ENCODE measurements at regions not wholly inside any gene's neighbourhood (a gene's known extent, or its start where the extent isn't known, plus 50 kb on each side); places are given as distances from the start of the nearest gene placed in this dataset.

DNA sequence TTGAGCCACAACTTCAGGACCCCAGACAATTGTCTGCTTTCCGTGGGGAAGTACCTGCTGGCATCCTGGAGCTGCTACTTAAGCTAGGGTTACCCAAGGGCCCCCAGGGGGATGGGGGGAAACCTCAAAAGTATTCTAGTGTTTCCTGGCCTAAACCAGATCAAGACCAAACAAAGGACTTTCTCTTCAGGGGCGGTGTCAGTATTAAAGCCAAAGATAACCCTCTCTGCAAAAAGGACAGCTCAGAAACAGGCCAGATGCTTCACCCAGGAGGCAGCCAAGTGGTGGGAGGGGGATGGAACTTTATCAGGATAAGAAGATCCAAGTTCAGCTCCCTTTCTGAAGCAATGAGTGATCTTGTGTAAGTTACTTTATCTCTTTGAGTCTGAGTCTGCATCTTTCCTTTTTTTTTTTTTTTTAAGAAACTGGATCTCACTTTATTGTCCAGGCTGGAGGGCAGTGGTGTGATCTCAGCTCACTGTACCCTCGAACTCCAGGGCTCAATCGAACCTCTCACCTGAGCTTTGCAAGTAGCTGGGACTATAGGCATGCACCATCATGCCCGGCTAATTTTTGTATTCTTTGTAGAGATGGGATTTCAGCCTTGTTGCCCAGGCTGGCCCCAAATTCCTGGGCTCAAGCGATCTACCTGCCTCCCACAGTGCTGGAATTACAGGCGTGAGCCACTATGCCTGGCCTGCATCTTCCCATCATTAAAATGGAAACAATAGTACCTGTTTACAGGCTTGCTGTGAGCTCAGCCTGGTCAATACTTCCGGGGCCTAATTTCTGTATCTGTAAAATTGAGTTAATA lies 151.8 kb upstream of the PTPRM start:
- Histone ChIP-seq H2AFZ (ENCODE audit: low read length) (no peak overlapping the region), H4K8ac (replicated peaks; ENCODE audit: insufficient read length, low read depth, low read length) (no peak overlapping the region)
- peaks cover 0 to 4% of the 10 kb centered on the region in 2 experiments; a peak in 3 of 5 replicates for H3K9me3 Mint-ChIP-seq

More for the DNA sequence above, 151.8 kb upstream of the PTPRM start:
- no peak overlapping the region for H3K9ac ChIP-seq (ENCODE audit: extremely low read depth, insufficient read length, low read length)
- no peak overlapping the region for H4K5ac ChIP-seq (ENCODE audit: insufficient read length, low read depth, low read length)
- H3K4me3 Mint-ChIP-seq, result no peak overlapping the region
- no peak for DNase-seq
- no peak overlapping the region for H3K23ac ChIP-seq (ENCODE audit: insufficient read length, low read depth, low read length)
- no peak overlapping the region for H3K4me2 ChIP-seq (ENCODE audit: insufficient read depth, insufficient read length, low read length)
- no peak overlapping the region for H2BK20ac ChIP-seq (ENCODE audit: low read depth, low read length, poor library complexity, severe bottlenecking)
- H3K36me3 Mint-ChIP-seq (ENCODE audit: insufficient read depth in 1 of 3, low read depth in 3 of 3), result peaks cover 0 to 5% (median 0%) of the 10 kb centered on the region in 3 experiments; a peak in 3 of 7 replicates
- no peaks in the 10 kb centered on the region for H4K20me1 ChIP-seq (ENCODE audit: control insufficient read depth, insufficient read depth, insufficient read length)
- H2BK15ac ChIP-seq (ENCODE audit: low read depth, low read length), result no peak overlapping the region
- H3K56ac ChIP-seq (ENCODE audit: insufficient read length, low read depth, low read length), result no peak overlapping the region
- peaks cover 4% of the 10 kb centered on the region; the same call in 1 of the 2 replicates for H3K4me1 ChIP-seq (ENCODE audit: insufficient read depth, low read length)
- H3K14ac ChIP-seq (ENCODE audit: insufficient read depth, low read length), result no peak overlapping the region
- H3K9me3 ChIP-seq (ENCODE audit: control insufficient read depth, low read depth, low read length), result no peaks in the 10 kb centered on the region
- no peak overlapping the region for H2AK5ac ChIP-seq (ENCODE audit: insufficient read length, low read length)
- H3K27ac Mint-ChIP-seq, result peak overlapping the region in 1 of 3 experiments; percentile 59; a peak in 2 of 7 replicates
- no peak overlapping the region for H2BK120ac ChIP-seq (ENCODE audit: low read depth, low read length, poor library complexity, severe bottlenecking)
- no peak overlapping the region for H4K91ac ChIP-seq (ENCODE audit: insufficient read length, low read depth, low read length)
- H3K27ac ChIP-seq (ENCODE audit: insufficient read length, low read depth, low read length), result no peak overlapping the region
- peaks cover 12 to 15% of the 10 kb centered on the region in 2 experiments for H3K4me1 Mint-ChIP-seq
- H3K23me2 ChIP-seq (ENCODE audit: insufficient read length, low read depth, low read length, poor library complexity, severe bottlenecking), result no peaks in the 10 kb centered on the region
- no peak overlapping the region for H3T11ph ChIP-seq (ENCODE audit: low read length)
- no CpG with 5 or more reads among the region's 8 CpGs for WGBS (ENCODE audit: extremely low coverage, insufficient read length, low lambda C conversion rate)
- H3K79me2 ChIP-seq (ENCODE audit: insufficient read depth, low read length), result no peaks in the 10 kb centered on the region
- no peaks in the 10 kb centered on the region for H3K27me3 ChIP-seq (ENCODE audit: insufficient read depth, low read length)
- H2BK12ac ChIP-seq (ENCODE audit: insufficient read length, low read depth, low read length), result no peak overlapping the region
- H2BK5ac ChIP-seq (ENCODE audit: insufficient read length, low read length), result no peak overlapping the region
- H3K4ac ChIP-seq (ENCODE audit: low read depth, low read length), result no peak overlapping the region
- no peaks in the 10 kb centered on the region for H3K79me1 ChIP-seq (ENCODE audit: insufficient read depth, low read depth, low read length, poor library complexity, severe bottlenecking)
- H3K18ac ChIP-seq (ENCODE audit: insufficient read length, low read depth, low read length), result no peak overlapping the region
- TF ChIP-seq, protein P1, sequence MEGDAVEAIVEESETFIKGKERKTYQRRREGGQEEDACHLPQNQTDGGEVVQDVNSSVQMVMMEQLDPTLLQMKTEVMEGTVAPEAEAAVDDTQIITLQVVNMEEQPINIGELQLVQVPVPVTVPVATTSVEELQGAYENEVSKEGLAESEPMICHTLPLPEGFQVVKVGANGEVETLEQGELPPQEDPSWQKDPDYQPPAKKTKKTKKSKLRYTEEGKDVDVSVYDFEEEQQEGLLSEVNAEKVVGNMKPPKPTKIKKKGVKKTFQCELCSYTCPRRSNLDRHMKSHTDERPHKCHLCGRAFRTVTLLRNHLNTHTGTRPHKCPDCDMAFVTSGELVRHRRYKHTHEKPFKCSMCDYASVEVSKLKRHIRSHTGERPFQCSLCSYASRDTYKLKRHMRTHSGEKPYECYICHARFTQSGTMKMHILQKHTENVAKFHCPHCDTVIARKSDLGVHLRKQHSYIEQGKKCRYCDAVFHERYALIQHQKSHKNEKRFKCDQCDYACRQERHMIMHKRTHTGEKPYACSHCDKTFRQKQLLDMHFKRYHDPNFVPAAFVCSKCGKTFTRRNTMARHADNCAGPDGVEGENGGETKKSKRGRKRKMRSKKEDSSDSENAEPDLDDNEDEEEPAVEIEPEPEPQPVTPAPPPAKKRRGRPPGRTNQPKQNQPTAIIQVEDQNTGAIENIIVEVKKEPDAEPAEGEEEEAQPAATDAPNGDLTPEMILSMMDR (conservative IDR thresholded peaks at IDR 0.05), result no peak
- H3K27me3 Mint-ChIP-seq (ENCODE audit: low read depth), result no peaks in the 10 kb centered on the region

All from H9 (cell line).